Lower leg skin (tissue), 3 donors: ENCODE measurements at regions not wholly inside any gene's neighbourhood (a gene's known extent, or its start where the extent isn't known, plus 50 kb on each side); places are given as distances from the start of the nearest gene placed in this dataset.

ENCODE experiments used
- CTCF ChIP-seq, 3 donors: fragments of 450-650 bp; IDR thresholded peaks; one replicate each; pipeline ENCODE4 v1.5.1; 2016; ENCODE audit warnings: antibody characterized with exemption in 3 of 3, mild to moderate bottlenecking in 3 of 3, moderate library complexity in 2 of 3
- POLR2A ChIP-seq, 2 donors: fragments of 450-650 bp; IDR thresholded peaks; one replicate each; pipeline ENCODE4 v1.6.1; 2016 to 2017; ENCODE audit warnings: antibody characterized with exemption in 2 of 2, mild to moderate bottlenecking in 1 of 2, moderate library complexity in 1 of 2

GRCh38 chr15:87777054-87777561 lies 479.4 kb downstream of the NTRK3 start:
- no peak for TF ChIP-seq CTCF (IDR thresholded peaks at IDR 0.05)
- TF ChIP-seq POLR2A (IDR thresholded peaks at IDR 0.05): no peak
